Endothelial cell of umbilical vein (primary cell): ENCODE measurements at regions not wholly inside any gene's neighbourhood (a gene's known extent, or its start where the extent isn't known, plus 50 kb on each side); places are given as distances from the start of the nearest gene placed in this dataset.

ENCODE experiments used
- BruUV-seq: library from RNA; stranded (reverse); fragments of 400-500 nt; replicated peaks from 2 replicates; lab custom pipeline; 2021; lab: Mats Ljungman, UMichigan
- CTCF ChIA-PET: fragments of 300-600, 350-600 bp; sonication (Branson Sonifier 250); formaldehyde crosslinking; loops from one replicate; lab custom pipeline; 2021; ENCODE audit warnings: antibody characterized with exemption, inconsistent platforms; lab: Charles Lee
- POLR2A ChIA-PET: fragments of 300-600, 350-600 bp; sonication (Branson Sonifier 250); formaldehyde crosslinking; loops from one replicate; lab custom pipeline; 2021; ENCODE audit warnings: antibody characterized with exemption, inconsistent platforms; lab: Charles Lee
- DNase-seq: peaks from one replicate; pipeline ENCODE4 v3.0.0-alpha.2; 2011; ENCODE audit warnings: low read depth, low spot score
- FAIRE-seq: peaks from 2 replicates; lab custom pipeline; 2011; peaks lifted over from hg19 to GRCh38; lab: Jason Lieb, UNC
- H2AFZ ChIP-seq: 2 replicates; pipeline ENCODE4 v1.6.0; 2012; ENCODE audit warnings: low read depth, low read length, control low read depth, inconsistent platforms
- H3K27ac ChIP-seq: 2 replicates; pipeline ENCODE4 v1.5.1; 2011; ENCODE audit warnings: low read depth, mild to moderate bottlenecking, control low read depth, low read length, moderate library complexity; ENCODE audit not compliant: insufficient read depth
- H3K27me3 ChIP-seq, 2 experiments: 2 replicates each; pipeline versions ENCODE4 v1.6.0 to v1.6.1; 2011; ENCODE audit warnings: low read length in 2 of 2, mixed read lengths in 1 of 2; ENCODE audit not compliant: control insufficient read depth in 2 of 2, insufficient read depth in 2 of 2
- H3K36me3 ChIP-seq, 2 experiments: 2 replicates in 1 of 2; 3 replicates in 1 of 2; pipeline ENCODE4 v1.5.1; 2011; ENCODE audit warnings: low read length in 2 of 2, mild to moderate bottlenecking in 1 of 2, moderate library complexity in 1 of 2; ENCODE audit not compliant: control insufficient read depth in 2 of 2, insufficient read depth in 2 of 2; ENCODE audit errors: extremely low read depth in 1 of 2
- H3K4me1 ChIP-seq: 3 replicates; pipeline ENCODE4 v1.5.1; 2011; ENCODE audit warnings: mild to moderate bottlenecking, low read length; ENCODE audit not compliant: control insufficient read depth, insufficient read depth; ENCODE audit errors: extremely low read depth
- H3K4me2 ChIP-seq: 2 replicates; pipeline ENCODE4 v1.6.1; 2011; ENCODE audit warnings: low read length, control low read depth, mixed read lengths; ENCODE audit not compliant: insufficient read depth
- H3K4me3 ChIP-seq, 3 experiments: fragments of 200-600 bp in 1 of 3; sonication (generic), shearing (Covaris generic) in 1 of 3; replicated peaks in 1 of 3; 2 replicates each; pipeline ENCODE4 v1.5.1; 2011 to 2016; ENCODE audit warnings: control low read depth in 3 of 3, low read length in 3 of 3, mild to moderate bottlenecking in 2 of 3, inconsistent platforms in 1 of 3, low read depth in 1 of 3, moderate library complexity in 1 of 3; ENCODE audit not compliant: insufficient read depth in 1 of 3
- H3K79me2 ChIP-seq: 2 replicates; pipeline ENCODE4 v1.6.0; 2012; ENCODE audit warnings: low read length, inconsistent platforms; ENCODE audit not compliant: control insufficient read depth, insufficient read depth
- H3K9ac ChIP-seq: replicated peaks from 2 replicates; pipeline ENCODE3; 2011; ENCODE audit warnings: low read length, control low read depth; ENCODE audit not compliant: insufficient read depth; ENCODE audit errors: extremely low read depth
- H3K9me1 ChIP-seq: replicated peaks from 3 replicates; pipeline ENCODE4 v1.6.0; 2011; ENCODE audit warnings: mild to moderate bottlenecking, low read length; ENCODE audit not compliant: control insufficient read depth, insufficient read depth; ENCODE audit errors: extremely low read depth
- H3K9me3 ChIP-seq: replicated peaks from 2 replicates; pipeline ENCODE4 v1.5.1; 2012; ENCODE audit warnings: low read length, inconsistent platforms; ENCODE audit not compliant: control insufficient read depth, insufficient read depth
- H4K20me1 ChIP-seq: replicated peaks from 2 replicates; pipeline ENCODE3; 2011; ENCODE audit warnings: mild to moderate bottlenecking, low read length; ENCODE audit not compliant: control insufficient read depth, insufficient read depth; ENCODE audit errors: extremely low read depth
- CTCF ChIP-seq, 2 donors: IDR thresholded peaks; 1 replicate in 1 of 2; 2 replicates in 1 of 2; pipeline ENCODE4 v1.5.1; 2011; ENCODE audit warnings: low read length in 2 of 2, mild to moderate bottlenecking in 2 of 2, moderate library complexity in 2 of 2, control low read depth in 1 of 2, inconsistent platforms in 1 of 2, low read depth in 1 of 2; ENCODE audit not compliant: insufficient read depth in 1 of 2; ENCODE audit errors: extremely low read depth in 1 of 2
- EZH2 ChIP-seq: IDR thresholded peaks from 2 replicates; pipeline ENCODE4 v1.6.1; 2012; ENCODE audit warnings: borderline replicate concordance, low read depth, mild to moderate bottlenecking, moderate library complexity, low read length, inconsistent platforms; ENCODE audit not compliant: severe bottlenecking
- FOS ChIP-seq: IDR thresholded peaks from 2 replicates; pipeline ENCODE4 v1.6.1; 2011; ENCODE audit warnings: mild to moderate bottlenecking, low read length, moderate library complexity, borderline replicate concordance; ENCODE audit not compliant: insufficient read depth
- GATA2 ChIP-seq: IDR thresholded peaks from 2 replicates; pipeline ENCODE4 v1.7.0; 2011; ENCODE audit warnings: low read depth, mild to moderate bottlenecking, moderate library complexity, mixed read lengths, low read length; ENCODE audit not compliant: insufficient read length, insufficient read depth
- JUN ChIP-seq: IDR thresholded peaks from 2 replicates; pipeline ENCODE4 v1.6.1; 2011; ENCODE audit warnings: borderline replicate concordance, low read depth; ENCODE audit not compliant: insufficient read length, insufficient read depth
- MAX ChIP-seq: IDR thresholded peaks from 2 replicates; pipeline ENCODE4 v1.6.1; 2011; ENCODE audit not compliant: insufficient read depth, insufficient read length
- MYC ChIP-seq: IDR thresholded peaks from one replicate; pipeline ENCODE4 v1.6.1; 2011; ENCODE audit warnings: mild to moderate bottlenecking, low read depth, low read length
- POLR2A ChIP-seq: IDR thresholded peaks from 2 replicates; pipeline ENCODE4 v1.6.1; 2012; ENCODE audit warnings: low read depth, mild to moderate bottlenecking, control low read depth, low read length
- POLR2AphosphoS5 ChIP-seq: IDR thresholded peaks from 2 replicates; pipeline ENCODE4 v1.6.1; 2012; ENCODE audit warnings: low read depth, mild to moderate bottlenecking, control low read depth, low read length, moderate library complexity; ENCODE audit not compliant: insufficient read depth
- dilution Hi-C: fragments of 300-500 bp; cut with MboI; formaldehyde crosslinking; loops from one replicate; pipeline ENCODE4 v1.15.0; 2019; ENCODE audit warnings: low sequenced_read_pairs; ENCODE audit not compliant: extremely low pct_ligation_motif_present
- intact Hi-C: fragments of 100-400 bp; cut with micrococcal nuclease; formaldehyde crosslinking; loops from one replicate; pipeline ENCODE4 v1.10.0; 2022

GRCh38 chr22:46092011-46092410 is 58.3 kb upstream of the PPARA start:
- H3K27me3 ChIP-seq: no peaks in the 10 kb centered on the region
- peaks cover 35% of the 10 kb centered on the region for H3K4me1 ChIP-seq
- H2AFZ ChIP-seq: no peak overlapping the region
- H3K9ac ChIP-seq: no peak overlapping the region
- no peak overlapping the region for H3K27ac ChIP-seq
- H3K4me2 ChIP-seq: no peak overlapping the region
- no peaks in the 10 kb centered on the region for H3K9me3 ChIP-seq
- ChIA-PET POLR2A (no interaction called here), CTCF (interaction anchor here (1.6 kb wide), 1 partner anchor 86 kb away, joined by 5 read pairs; no protein-coding TSS in a partner anchor)
- H4K20me1 ChIP-seq: no peaks in the 10 kb centered on the region
- TF ChIP-seq MYC (no peak), MAX (no peak), EZH2 (no peak), GATA2 (no peak), POLR2AphosphoS5 (no peak)
- DNase-seq (no peak), FAIRE-seq (no peak)
- intact Hi-C loops: no loop called here
- no TSS peak for BruUV-seq
- peaks cover 97% of the 10 kb centered on the region for H3K79me2 ChIP-seq
- no peaks in the 10 kb centered on the region for H3K9me1 ChIP-seq
- H3K36me3 ChIP-seq: peaks cover 9 to 44% of the 10 kb centered on the region in 2 experiments
- dilution Hi-C loops: no loop called here
- H3K4me3 ChIP-seq: no peak overlapping the region

GRCh38 chr22:46092670-46093410 is 57.5 kb upstream of the PPARA start:
- Histone ChIP-seq H3K27ac (no peak overlapping the region), H3K9me1 (no peaks in the 10 kb centered on the region), H3K27me3 (no peaks in the 10 kb centered on the region), H3K4me3 (no peak overlapping the region), H3K4me1 (peaks cover 26% of the 10 kb centered on the region), H3K79me2 (peaks cover 97% of the 10 kb centered on the region), H3K36me3 (peaks cover 9 to 42% of the 10 kb centered on the region in 2 experiments), H4K20me1 (no peaks in the 10 kb centered on the region), H3K9me3 (no peaks in the 10 kb centered on the region), H3K4me2 (no peak overlapping the region), H3K9ac (no peak overlapping the region), H2AFZ (no peak overlapping the region)
- FAIRE-seq (no peak), DNase-seq (no peak)
- intact Hi-C loops: no loop called here
- TF ChIP-seq MYC: no peak
- TF ChIP-seq GATA2: no peak
- TF ChIP-seq POLR2A: no peak
- TF ChIP-seq POLR2AphosphoS5: no peak
- no peak for TF ChIP-seq JUN
- TF ChIP-seq FOS: no peak
- TF ChIP-seq EZH2: no peak
- no peak for TF ChIP-seq MAX
- TF ChIP-seq CTCF (IDR thresholded peaks at IDR 0.05; ENCODE audit: extremely low read depth in 1 of 2, insufficient read depth in 1 of 2, low read depth in 1 of 2, low read length in 2 of 2): no peak
- dilution Hi-C loops: no loop called here
- no TSS peak for BruUV-seq
- ChIA-PET CTCF (interaction anchor here (1.6 kb wide), 1 partner anchor 86 kb away, joined by 5 read pairs; no protein-coding TSS in a partner anchor), POLR2A (no interaction called here)
